Epidermal melanocyte (primary cell): ENCODE measurements at regions not wholly inside any gene's neighbourhood (a gene's known extent, or its start where the extent isn't known, plus 50 kb on each side); places are given as distances from the start of the nearest gene placed in this dataset.

Experiments used
- DNase-seq: peaks from one replicate; pipeline ENCODE4 v3.0.0; 2011; ENCODE audit warnings: low spot score; ENCODE audit not compliant: insufficient read length

DNA sequence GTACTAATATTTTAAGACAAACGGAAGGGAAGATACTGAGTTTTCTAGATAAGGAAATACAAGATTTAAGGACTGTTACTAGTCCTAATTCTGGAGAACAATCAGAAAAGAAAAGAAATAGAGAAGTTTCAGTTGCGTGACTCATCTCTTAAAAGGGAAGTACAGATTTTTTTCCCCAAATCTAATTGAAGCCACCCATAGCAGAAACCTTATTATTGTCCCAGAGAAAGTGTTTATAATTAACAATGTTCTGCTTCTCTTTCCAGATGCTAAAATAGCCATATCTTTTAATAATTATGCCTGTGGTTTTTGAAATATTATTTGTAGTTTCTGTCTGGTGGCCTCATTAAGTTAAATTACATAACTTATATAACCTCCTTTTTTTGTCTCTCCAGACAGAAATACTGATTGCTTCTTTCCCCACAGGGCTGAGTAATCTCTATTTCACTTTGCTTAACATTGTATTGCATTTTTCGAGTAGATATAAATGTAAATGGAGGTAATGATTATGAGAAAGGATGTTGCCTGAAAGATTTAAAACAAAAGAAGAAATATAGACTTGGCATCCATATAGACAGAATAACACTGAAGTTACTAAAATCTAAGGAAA, 240.7 kb upstream of the MBL2 start:
- no peak for DNase-seq

DNA sequence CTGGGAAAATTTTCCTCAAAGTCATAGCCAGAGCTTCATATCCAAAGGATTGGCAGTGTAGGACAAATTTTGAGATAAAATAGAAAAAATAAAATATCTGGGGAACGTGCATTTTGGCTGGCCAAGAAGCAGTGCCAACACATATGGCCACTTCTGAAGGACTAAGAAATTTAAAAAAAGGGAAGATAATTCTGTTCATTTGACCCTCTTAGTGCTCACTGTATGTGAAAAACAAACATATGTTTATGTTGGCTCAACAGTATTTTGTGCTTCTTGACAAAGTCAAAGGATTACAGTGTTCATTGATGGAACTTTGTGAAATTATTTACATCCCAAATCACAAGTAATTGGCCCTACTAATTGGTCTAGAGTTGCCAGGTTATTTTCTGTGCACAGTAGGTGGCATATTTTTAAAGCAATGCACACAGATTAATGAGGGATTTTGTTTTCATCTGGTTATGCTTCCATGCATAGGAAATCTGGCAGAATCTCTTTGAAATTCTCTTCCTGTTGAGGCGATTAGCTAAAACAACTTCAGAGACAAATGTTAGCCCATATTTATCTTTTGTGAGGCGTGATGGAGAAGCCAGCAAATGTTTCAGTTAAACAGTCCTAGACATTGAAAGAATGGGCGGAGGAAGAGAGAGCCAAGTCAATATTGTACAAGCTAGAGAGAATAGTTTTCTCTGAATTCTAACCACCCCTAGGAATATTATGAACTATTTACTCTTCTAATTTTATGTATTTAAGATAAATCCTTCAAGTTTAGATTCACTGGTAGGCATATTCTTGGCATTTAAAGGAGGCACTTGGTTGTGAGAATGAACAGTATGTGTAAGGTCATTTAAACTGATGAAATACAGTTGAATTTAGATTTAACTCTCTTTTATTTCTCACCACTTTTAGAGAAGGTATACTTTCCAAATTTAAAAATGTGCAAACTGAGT, 237.7 kb upstream of the MBL2 start:
- DNase-seq: no peak

DNA sequence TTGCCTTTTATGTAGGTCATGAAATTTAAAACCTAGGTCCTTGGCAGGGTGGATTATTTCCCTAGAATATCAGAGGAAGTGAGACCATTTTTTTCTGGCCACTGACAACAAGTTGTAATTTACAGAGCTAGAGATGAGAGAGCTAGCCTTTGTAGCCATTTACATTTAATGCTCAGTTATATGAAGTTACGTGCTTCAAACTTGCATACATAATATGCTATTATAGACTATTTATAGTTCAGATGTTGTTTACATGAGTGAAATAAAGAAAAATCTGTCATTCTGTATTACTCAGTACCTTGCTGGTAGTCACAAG, 234.9 kb upstream of the MBL2 start:
- no peak for DNase-seq

DNA sequence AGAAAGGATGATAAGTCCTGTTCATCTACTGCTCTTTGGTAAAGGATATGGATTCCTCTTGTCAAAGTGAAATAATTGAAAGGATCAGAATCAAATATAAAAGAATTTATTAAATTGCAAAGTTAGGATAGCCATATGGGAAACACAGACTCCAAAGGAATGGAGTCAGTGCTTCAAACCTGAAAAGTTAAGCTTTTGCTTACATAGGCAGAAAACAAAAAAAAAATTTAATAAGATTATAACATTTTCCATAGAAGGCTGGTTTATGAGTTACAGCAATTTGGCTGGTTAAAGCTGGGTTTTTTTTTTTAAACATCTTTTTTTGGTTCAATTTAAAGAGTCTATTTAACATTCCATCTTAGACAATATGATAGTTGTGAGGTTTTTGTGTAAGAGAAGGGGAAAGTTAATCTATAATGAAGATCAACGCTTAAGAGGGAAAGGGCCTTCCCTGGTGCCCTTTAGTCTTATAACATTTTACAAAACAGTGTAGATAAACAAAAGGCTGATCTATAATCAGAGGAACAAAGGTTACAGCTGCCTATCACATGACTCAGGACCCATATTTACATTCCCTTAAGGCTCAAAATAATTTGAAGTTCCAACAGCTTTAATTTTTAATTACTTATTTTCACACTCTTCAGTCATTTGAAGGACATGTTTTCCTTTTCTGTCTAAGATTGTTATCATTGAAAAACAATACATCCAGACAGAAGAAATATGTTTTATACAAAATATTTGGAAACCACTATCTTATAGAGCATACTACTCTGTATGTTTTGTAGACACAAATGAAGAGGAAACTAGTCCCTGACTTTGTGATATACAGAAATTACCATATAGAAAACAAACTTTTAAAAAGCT, 234.3 kb upstream of the MBL2 start:
- no peak for DNase-seq

DNA sequence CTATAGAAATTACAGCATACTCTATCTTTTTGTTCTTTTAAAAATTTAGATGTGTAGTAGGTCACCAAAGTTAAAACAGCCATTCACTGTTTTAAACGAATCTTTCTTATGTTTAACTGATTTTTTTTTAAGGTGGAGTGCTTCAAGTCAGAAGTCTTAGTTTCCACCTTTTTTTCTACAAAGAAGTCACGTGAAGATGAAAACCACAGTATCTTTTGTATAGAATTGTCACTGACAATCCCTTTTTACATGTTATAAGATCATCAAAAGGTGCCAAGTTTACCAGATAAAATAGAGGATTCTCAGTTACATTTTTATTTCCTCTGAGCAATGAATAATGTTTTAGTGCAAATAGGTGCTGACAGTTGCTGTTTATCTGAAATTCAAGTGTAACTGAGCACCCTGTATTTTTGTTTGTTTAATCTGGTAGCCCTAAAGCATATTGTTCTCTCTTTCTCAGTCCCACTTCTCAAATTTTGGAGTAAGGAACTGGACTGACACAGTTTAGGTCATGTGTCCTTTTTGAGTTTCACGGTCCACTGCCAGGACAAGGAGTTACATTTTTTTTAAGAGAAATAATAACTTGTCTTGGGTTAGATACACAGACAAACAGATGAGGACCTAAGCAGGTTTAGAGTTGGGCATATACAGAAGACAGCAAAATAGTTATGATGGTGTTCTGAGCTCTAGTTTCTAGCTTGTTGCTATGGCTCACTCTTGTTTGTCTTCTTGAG, 233.2 kb upstream of the MBL2 start:
- no peak for DNase-seq

DNA sequence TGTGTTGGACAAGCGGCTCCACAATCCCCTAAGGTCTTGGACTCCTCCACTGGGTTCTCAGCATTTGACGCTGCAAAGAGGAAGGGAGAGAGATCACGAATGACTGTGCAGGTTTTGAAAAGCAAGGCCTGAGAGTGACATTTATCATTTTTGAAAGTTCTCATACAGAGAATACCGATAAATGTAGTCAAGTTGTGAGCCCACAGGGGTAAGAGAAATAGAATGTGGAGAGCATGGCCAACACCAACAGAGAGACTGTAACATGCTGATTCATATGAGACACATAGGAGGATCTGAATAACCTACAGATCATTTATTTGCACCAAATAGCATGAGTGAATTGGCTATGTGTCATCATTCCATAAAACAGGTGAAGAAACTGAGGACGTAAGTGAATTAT, 230.5 kb upstream of the MBL2 start:
- DNase-seq: no peak

DNA sequence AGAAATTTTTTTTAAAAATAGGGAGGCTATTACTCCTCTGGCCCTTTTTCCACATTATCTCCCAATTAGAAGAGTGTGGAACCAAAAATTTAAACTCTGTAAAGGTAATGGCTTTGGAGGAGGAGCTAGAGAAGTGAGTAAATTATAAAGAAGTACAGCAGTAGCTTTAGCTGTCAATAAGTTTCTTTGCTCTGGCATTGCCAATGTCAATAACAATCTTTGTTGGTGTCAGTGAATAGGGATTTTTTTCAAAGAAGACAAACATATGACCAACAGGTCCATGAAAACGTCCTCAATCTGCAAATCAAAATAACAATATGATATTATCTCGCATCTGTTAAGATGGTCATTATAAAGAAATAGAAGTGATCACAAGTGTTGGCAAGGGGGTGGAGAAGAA, 227.1 kb upstream of the MBL2 start:
- DNase-seq: no peak

DNA sequence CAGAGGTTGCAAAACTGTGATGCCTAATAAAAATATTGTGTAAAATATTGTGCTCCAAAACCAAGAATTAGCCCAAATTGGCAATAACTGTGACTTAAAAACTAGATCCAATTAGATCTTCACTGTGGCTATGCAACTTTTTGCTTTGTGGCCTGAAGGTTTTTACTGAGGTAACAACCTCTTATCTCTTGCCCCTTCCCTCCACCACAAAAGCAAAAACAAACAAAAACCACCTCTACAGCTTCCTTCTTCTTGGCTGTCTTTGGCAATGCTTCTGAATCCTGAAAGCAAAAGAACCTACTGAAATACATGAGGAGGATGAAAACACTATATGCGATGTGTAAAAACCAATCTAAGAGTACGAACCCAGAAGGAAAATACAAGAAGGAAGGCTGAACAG, 226.7 kb upstream of the MBL2 start:
- DNase-seq: no peak

DNA sequence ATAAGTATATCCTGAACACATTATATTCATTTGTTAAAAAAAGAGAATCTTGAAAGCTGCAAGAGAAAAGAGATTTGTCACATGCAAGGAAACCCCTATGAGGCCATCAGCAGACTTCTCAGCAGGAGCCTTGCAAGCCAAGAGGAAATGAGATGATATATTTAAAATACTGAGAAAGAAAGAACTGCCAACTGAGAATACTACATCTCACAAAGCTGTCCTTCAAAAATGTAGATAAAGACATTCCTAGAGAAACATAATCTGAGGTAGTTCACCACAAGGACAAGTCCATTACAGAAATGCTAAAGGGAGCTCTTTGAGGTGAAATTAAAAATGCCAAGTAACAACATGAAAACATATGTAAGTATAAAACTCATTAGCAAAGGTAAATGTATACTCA, 224.4 kb upstream of the MBL2 start:
- no peak for DNase-seq

DNA sequence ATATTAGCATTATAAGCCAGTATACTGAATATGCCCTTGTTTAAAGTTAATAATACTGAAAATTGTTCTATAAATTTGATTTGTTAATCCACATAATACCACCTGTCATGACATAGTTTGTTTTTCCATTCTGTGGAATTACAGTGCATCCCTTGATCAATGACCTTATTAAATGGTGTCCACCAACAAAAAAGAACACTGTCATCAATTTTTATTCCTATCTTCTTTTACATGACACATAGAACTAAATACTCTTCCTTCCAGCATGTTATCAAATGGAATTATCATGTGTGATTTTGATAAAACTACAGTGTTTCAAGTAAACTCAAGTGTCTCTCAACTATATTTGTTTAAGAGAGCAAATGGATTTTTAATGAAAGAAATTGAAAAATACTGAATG, 221.8 kb upstream of the MBL2 start:
- no peak for DNase-seq

DNA sequence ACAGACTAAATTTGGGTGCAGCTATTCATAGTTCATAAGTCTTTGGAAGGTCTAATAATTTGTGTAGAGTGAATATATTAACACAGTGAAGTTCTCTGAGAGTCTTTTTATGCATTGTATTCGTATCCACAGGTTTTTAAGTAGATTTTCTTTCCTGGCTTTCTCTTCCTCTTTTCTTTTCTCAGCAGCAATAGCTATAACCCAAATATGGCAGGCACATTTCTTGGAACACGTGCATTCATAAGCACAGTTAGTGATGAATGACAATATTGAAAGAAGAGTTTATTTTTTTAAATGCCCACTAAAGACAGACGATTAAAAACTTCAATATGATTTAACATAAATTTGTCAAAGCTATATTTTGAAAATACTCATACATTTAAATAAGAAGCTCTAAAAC, 220.5 kb upstream of the MBL2 start:
- DNase-seq: no peak

DNA sequence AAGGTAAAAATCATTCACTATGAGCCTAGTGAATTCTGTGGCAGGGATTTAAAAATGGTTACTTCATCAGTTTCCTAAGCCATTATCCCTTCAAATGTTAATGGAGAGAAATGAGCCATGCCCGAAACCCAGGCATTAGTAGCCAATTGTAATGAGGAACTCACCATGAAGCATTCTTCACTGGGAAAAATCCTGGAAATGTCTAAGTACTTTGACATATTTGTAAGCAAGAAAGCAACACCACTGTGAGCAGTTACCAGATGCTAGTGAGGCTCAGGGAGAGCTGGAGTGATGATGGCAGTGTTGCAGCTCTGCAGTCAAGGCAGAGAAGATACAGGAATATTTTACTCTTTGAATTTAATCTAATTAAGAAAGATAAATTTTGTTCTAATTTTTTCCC, 220.0 kb upstream of the MBL2 start:
- no peak for DNase-seq

DNA sequence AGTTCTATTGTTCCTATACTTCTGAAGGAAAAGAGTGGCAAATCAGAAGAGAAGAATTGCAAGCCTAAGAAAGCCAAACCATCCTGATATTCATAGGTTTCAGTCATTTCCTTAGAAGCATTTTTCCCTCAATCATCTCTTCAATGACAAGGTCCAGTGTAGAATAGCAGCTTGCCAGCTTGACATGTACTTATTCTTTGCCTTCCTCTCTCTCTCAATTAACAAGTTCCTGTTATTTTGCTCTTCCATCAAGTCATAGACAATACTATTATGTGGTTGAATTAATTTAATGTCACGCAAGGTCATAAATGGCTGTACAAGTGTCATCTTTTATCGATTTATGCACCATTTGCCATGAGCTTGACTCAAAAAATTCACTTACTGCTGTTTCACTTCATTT, 216.3 kb upstream of the MBL2 start:
- no peak for DNase-seq

DNA sequence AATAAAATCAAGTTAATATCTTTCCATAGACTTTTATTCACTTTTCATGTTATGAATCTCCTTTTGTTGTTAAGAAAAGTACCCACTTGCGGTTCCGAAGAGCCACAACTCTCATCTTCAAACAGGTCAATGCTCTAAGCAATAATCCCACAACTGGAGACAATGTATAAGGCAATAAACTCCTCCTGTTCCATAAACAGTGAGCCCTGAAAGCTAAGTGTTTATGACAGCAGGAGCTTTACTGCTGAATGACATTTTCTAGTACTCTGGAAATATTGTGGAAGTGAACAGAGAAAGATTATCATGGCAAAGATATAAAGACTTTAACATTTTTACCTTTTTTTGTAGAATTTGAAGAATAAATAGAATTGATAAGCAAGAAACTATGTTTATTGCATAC, 213.5 kb upstream of the MBL2 start:
- no peak for DNase-seq

DNA sequence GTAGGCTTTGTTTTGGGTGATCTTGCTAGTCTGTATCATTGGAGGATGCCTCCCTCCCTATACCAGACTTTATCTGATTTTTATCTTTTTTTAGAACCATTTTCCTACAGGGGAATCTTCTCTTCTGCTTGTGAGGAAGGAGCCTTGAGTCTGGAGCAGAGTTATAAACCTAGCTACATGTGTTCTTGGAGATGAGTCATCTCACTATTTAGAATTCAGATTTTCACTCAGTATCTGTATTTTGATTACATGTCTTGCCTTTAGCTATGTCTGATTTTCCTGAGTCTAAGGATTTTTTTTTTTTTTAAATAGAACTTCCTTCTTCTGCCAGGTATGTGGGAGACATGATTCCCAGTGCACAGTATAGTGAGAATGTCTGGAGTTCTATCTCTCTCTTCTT, 211.6 kb upstream of the MBL2 start:
- no peak for DNase-seq

DNA sequence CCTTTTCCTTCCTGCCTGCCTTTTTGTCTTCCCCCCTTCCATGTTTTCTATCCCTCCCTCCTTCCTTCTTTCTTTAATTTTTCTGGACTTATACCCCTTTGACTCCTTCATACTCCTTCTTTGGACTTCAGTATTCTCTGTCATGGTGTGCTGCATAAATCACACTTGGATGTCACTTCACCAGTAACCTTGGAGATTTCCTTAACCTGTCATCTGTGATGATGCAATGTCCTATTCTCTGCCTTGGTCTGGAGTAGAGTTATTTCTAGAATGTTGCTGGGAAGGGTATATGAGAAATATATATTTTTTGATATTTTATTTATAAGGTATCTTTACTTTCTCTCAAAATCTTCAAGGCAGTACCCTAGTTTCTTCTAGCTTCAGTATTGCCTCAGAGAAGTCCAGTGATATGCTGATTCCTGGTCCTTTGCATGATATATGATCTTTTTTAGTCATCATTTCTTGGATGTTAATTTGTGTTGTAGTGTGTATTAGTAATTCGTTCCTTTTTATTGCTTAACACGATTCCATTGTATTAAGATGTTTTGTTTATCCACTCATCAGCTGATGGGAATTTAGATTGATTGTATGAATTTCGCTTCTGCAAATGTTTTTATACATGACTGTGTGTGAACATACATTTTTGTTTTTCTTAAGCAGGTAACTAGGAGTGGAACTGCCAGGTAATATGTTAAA, 206.9 kb upstream of the MBL2 start:
- no peak for DNase-seq

DNA sequence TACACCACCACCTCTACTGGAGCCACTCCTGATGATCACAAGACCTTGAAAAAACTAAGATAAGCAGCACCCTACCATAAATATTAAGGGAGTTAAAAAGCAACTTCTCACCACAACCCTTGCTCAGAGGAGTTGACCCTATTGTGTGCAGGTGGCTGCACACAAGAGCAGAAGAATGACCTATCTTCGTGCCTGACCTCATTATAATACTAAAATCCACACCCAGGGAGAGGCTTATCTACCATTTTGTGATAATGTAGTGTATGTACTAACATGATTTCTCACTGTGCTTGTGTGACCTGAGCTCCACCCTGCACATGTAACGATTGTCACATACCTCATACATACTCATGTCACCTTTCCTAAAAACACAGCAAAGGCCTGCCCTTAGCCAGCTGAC, 205.0 kb upstream of the MBL2 start:
- DNase-seq: no peak

DNA sequence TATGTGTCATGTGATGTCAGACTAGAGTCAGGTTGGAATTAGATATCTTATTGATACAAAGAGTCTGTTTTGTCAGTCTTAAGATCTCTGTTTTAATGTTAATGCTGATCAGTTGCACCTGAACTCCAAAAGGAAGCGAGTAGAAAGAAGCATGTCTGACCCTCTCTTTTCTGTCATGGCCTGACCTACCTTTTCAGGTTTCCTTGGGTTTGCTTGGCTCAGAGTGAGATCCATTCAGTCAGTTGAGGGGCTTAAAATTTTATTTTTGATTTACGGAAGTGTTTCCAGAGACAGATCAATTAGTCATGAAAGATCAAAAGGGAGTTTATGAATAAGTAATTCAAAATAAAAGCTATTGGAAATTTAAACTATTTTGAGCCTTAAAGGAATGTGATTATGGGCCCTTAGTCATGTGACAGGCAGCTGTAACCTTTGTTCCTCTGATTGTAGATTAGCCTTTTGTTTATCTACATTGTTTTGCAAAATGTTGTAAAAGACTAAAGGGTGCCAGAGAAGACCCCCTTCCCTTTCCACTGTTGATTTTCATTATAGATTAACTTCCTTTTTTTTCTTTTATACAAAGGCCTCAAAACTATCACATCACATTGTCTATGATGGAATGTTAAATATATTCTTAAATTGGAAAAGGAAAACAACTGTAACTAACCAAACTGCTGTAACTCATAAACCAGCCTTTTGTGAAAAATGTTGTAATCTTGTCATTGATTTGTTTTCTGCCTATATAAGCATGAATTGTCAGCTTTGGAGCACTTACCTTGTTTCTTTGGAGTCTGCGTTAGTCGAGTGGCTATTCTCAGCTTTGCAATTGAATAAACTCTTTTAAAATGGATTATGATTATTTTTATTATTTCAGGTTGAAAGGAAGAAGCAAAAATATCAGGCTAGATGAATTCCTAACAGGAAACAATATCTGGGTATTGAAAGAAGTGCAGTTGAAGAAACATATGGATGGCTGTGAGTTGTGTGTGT, 195.5 kb upstream of the MBL2 start:
- no peak for DNase-seq

DNA sequence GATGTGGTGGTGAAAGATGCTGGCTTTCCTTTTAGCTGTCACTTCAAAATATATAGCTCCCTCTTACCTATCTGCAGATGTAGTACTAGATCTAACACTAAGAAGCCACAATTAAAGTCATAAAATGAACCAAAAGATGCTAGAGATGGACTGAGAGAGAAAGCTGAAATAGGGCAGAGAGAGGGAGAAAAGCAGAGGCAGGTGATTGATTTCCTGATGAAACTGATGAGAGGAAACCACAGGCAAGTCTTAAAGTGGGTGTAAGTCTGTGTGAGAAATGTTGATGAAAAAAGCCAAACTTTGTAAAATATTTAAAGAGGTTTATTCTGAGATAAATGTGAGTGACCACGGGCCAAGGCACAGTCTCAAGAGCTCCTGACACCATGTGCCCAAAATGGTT, 194.3 kb upstream of the MBL2 start:
- no peak for DNase-seq

DNA sequence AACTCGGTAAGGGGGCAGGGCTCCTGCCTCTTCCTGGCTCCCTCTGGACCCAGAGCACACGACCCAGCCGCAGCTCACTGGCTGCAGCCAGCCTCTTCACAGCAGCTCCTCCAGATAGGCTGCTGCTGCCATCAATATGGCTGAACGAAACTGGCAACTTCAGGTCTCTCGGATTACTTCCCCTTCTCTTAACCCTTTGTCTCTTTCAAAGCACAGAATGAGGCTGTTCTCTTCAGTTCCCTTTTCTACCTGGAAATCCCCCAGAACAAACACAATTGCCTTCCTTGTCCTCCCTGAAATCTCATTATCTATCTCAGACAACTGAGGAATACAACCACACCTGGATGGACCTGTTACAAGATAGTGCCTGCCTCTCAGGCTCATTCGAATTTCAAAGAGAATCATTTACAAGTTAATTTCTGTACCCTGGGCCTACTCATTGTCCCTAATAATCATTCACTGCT, 193.4 kb upstream of the MBL2 start:
- DNase-seq: no peak
